ENCODE measurements at regions not wholly inside any gene's neighbourhood (a gene's known extent, or its start where the extent isn't known, plus 50 kb on each side); places are given as distances from the start of the nearest gene placed in this dataset.

- WGBS (ENCODE audit: low lambda C conversion rate) = 36% methylated on average over 5 of the region's 5 CpGs
- CTCF ChIA-PET = no interaction called here
Measured at GRCh38 chr6:115735610-115736009, 325.1 kb downstream of the FRK start.

GRCh38 chr6:115733426-115733825 lies 327.3 kb downstream of the FRK start:
- peak; percentile 27 for DNase-seq
- Histone ChIP-seq H3K9ac (no peak overlapping the region), H3K9me2 (no peaks in the 10 kb centered on the region), H3K4me2 (no peak overlapping the region), H3K27me3 (ENCODE audit: insufficient read depth) (no peaks in the 10 kb centered on the region), H3K4me1 (ENCODE audit: control insufficient read depth in 1 of 2, insufficient read depth in 2 of 2, low read depth in 1 of 2, low read length in 1 of 2) (peaks cover 0 to 2% of the 10 kb centered on the region in 2 experiments; a peak in 1 of 4 replicates), H2AFZ (ENCODE audit: low read depth) (no peak overlapping the region), H3K4me3 (ENCODE audit: low read depth in 2 of 2, low read length in 1 of 2) (no peak overlapping the region), H3K9me3 (no peaks in the 10 kb centered on the region), H3F3A (replicated peaks; ENCODE audit: insufficient read depth) (no peaks in the 10 kb centered on the region), H4K20me1 (ENCODE audit: insufficient read depth) (no peaks in the 10 kb centered on the region), H3K27ac (ENCODE audit: low read depth in 2 of 2, low read length in 1 of 2) (no peak overlapping the region; a peak in 2 of 4 replicates), H3K79me2 (ENCODE audit: insufficient read depth) (no peaks in the 10 kb centered on the region), H3K36me3 (replicated peaks in 1 of 2; ENCODE audit: control insufficient read depth in 1 of 2, insufficient read depth in 2 of 2, low read length in 1 of 2) (no peaks in the 10 kb centered on the region)
- ChIA-PET POLR2A (no interaction called here), CTCF (interaction anchor here (1.1 kb wide), 1 partner anchor 613 kb away, joined by 4 read pairs; no protein-coding TSS in a partner anchor)
- peak; percentile 63 for TF ChIP-seq GATA2 (CRISPR knock-in tag; IDR thresholded peaks at IDR 0.05)
- TF ChIP-seq EP300 (IDR thresholded peaks at IDR 0.05; ENCODE audit: borderline replicate concordance in 1 of 2, low read depth in 1 of 2, low read length in 1 of 2) = 0 out of 4 replicates have a peak, but pooled peaks of 1 of the 2 experiments have one; percentile 30
- no peak for TF ChIP-seq EZH2phosphoT487 (IDR thresholded peaks at IDR 0.05; ENCODE audit: borderline replicate concordance, low read depth)

More at GRCh38 chr6:115735610-115736009, 325.1 kb downstream of the FRK start:
- no peaks in the 10 kb centered on the region for H3K36me3 ChIP-seq (replicated peaks in 1 of 2; ENCODE audit: control insufficient read depth in 1 of 2, insufficient read depth in 2 of 2, low read length in 1 of 2)
- peaks cover 0 to 1% of the 10 kb centered on the region in 2 experiments; a peak in 1 of 4 replicates for H3K4me1 ChIP-seq (ENCODE audit: control insufficient read depth in 1 of 2, insufficient read depth in 2 of 2, low read depth in 1 of 2, low read length in 1 of 2)
- H3K4me3 ChIP-seq (ENCODE audit: low read depth in 2 of 2, low read length in 1 of 2) = no peak overlapping the region
- POLR2A ChIA-PET = no interaction called here
- no peaks in the 10 kb centered on the region for H3K27me3 ChIP-seq (ENCODE audit: insufficient read depth)
- no peak overlapping the region for H3K4me2 ChIP-seq
- H3K79me2 ChIP-seq (ENCODE audit: insufficient read depth) = no peaks in the 10 kb centered on the region
- H2AFZ ChIP-seq (ENCODE audit: low read depth) = no peak overlapping the region
- H3K27ac ChIP-seq (ENCODE audit: low read depth in 2 of 2, low read length in 1 of 2) = no peak overlapping the region
- H3K9ac ChIP-seq = no peak overlapping the region
- TF ChIP-seq RCOR1 (IDR thresholded peaks at IDR 0.05; ENCODE audit: low read length) = no peak
- no peaks in the 10 kb centered on the region for H3F3A ChIP-seq (replicated peaks; ENCODE audit: insufficient read depth)
- no peaks in the 10 kb centered on the region for H3K9me3 ChIP-seq
- DNase-seq = no peak
- no peaks in the 10 kb centered on the region for H4K20me1 ChIP-seq (ENCODE audit: insufficient read depth)
- no peaks in the 10 kb centered on the region for H3K9me2 ChIP-seq

GRCh38 chr6:115729036-115729435 lies 331.7 kb downstream of the FRK start:
- ChIA-PET POLR2A (no interaction called here), CTCF (no interaction called here)
- Histone ChIP-seq H3K4me2 (no peak overlapping the region), H3K9ac (no peak overlapping the region), H3K79me2 (ENCODE audit: insufficient read depth) (no peaks in the 10 kb centered on the region), H3F3A (replicated peaks; ENCODE audit: insufficient read depth) (no peaks in the 10 kb centered on the region), H3K9me2 (no peaks in the 10 kb centered on the region), H3K36me3 (replicated peaks in 1 of 2; ENCODE audit: control insufficient read depth in 1 of 2, insufficient read depth in 2 of 2, low read length in 1 of 2) (no peaks in the 10 kb centered on the region), H2AFZ (ENCODE audit: low read depth) (no peak overlapping the region), H3K27ac (ENCODE audit: low read depth in 2 of 2, low read length in 1 of 2) (no peak overlapping the region), H3K27me3 (ENCODE audit: insufficient read depth) (no peaks in the 10 kb centered on the region), H3K4me3 (ENCODE audit: low read depth in 2 of 2, low read length in 1 of 2) (no peak overlapping the region), H4K20me1 (ENCODE audit: insufficient read depth) (no peaks in the 10 kb centered on the region), H3K4me1 (ENCODE audit: control insufficient read depth in 1 of 2, insufficient read depth in 2 of 2, low read depth in 1 of 2, low read length in 1 of 2) (peaks cover 0 to 2% of the 10 kb centered on the region in 2 experiments; a peak in 1 of 4 replicates), H3K9me3 (no peaks in the 10 kb centered on the region)
- TF ChIP-seq RCOR1 (IDR thresholded peaks at IDR 0.05; ENCODE audit: low read length) = no peak
- 24% methylated on average over 3 of the region's 5 CpGs for WGBS (ENCODE audit: low lambda C conversion rate)
- DNase-seq = no peak

GRCh38 chr6:115728171-115728570 lies 332.5 kb downstream of the FRK start:
- Histone ChIP-seq H3K27me3 (ENCODE audit: insufficient read depth) (no peaks in the 10 kb centered on the region), H3K4me2 (no peak overlapping the region), H4K20me1 (ENCODE audit: insufficient read depth) (no peaks in the 10 kb centered on the region), H3K9me2 (no peaks in the 10 kb centered on the region), H3F3A (replicated peaks; ENCODE audit: insufficient read depth) (no peaks in the 10 kb centered on the region), H3K4me3 (ENCODE audit: low read depth in 2 of 2, low read length in 1 of 2) (no peak overlapping the region), H3K4me1 (ENCODE audit: control insufficient read depth in 1 of 2, insufficient read depth in 2 of 2, low read depth in 1 of 2, low read length in 1 of 2) (peaks cover 0 to 2% of the 10 kb centered on the region in 2 experiments; a peak in 1 of 4 replicates), H3K9me3 (no peaks in the 10 kb centered on the region), H3K27ac (ENCODE audit: low read depth in 2 of 2, low read length in 1 of 2) (no peak overlapping the region), H3K9ac (no peak overlapping the region), H3K79me2 (ENCODE audit: insufficient read depth) (no peaks in the 10 kb centered on the region), H2AFZ (ENCODE audit: low read depth) (no peak overlapping the region), H3K36me3 (replicated peaks in 1 of 2; ENCODE audit: control insufficient read depth in 1 of 2, insufficient read depth in 2 of 2, low read length in 1 of 2) (no peaks in the 10 kb centered on the region)
- ChIA-PET CTCF (no interaction called here), POLR2A (no interaction called here)
- TF ChIP-seq YY1 (IDR thresholded peaks at IDR 0.05; ENCODE audit: low read depth) = no peak
- no peak for TF ChIP-seq NFIC (IDR thresholded peaks at IDR 0.05; ENCODE audit: borderline replicate concordance)
- TF ChIP-seq TCF12 (IDR thresholded peaks at IDR 0.05) = no peak
- TF ChIP-seq RFX5 (IDR thresholded peaks at IDR 0.05; ENCODE audit: low read length) = no peak
- no peak for TF ChIP-seq GATA2 (CRISPR knock-in tag; IDR thresholded peaks at IDR 0.05)
- TF ChIP-seq ZBTB33 (IDR thresholded peaks at IDR 0.05; ENCODE audit: borderline replicate concordance, low read depth) = no peak
- no peak for TF ChIP-seq MAX (IDR thresholded peaks at IDR 0.05; ENCODE audit: low read depth)
- TF ChIP-seq SMC3 (IDR thresholded peaks at IDR 0.05; ENCODE audit: low read depth, low read length) = no peak
- no peak for TF ChIP-seq FOXJ3 (CRISPR knock-in tag; IDR thresholded peaks at IDR 0.05)
- TF ChIP-seq RXRA (IDR thresholded peaks at IDR 0.05; ENCODE audit: borderline replicate concordance, low read depth) = no peak
- TF ChIP-seq NRF1 (IDR thresholded peaks at IDR 0.05; ENCODE audit: low read depth, low read length) = no peak
- no peak for DNase-seq

All from SK-N-SH (cell line).